Heart left ventricle (tissue), 13 donors: ENCODE measurements at regions not wholly inside any gene's neighbourhood (a gene's known extent, or its start where the extent isn't known, plus 50 kb on each side); places are given as distances from the start of the nearest gene placed in this dataset.

ENCODE experiments used
- CTCF ChIP-seq, 12 donors: fragments of 200-600 bp; sonication (generic) in 4 of 12; IDR thresholded peaks; one replicate each; pipeline versions ENCODE4 v1.5.0 to v1.8.0; 2018 to 2022; ENCODE audit warnings: antibody characterized with exemption in 12 of 12, mild to moderate bottlenecking in 5 of 12
- POLR2A ChIP-seq, 2 donors: fragments of 450-650 bp; IDR thresholded peaks; one replicate each; pipeline ENCODE4 v1.6.1; 2017; ENCODE audit warnings: antibody characterized with exemption in 2 of 2, mild to moderate bottlenecking in 2 of 2, moderate library complexity in 2 of 2
- donor health status: ischemic (EF 13 %, LVEDD 7.1; RV severe dilation, severe dysfunction).
- donor health status: DM: no; HTN: yes; CAD: no.
- donor health status: DM: no; HTN: no; CAD: no.
- donor health status: ischemic (EF 25% LVEDD 6.9; RV normal size, moderate dysfunction).
- donor health status: ischemic (EF 25% LVEDD 5.7; RV mildly dilated, moderate dysfunction).
- donor health status: ischemic (EF 35%, LVEDD 5.7; RV mildly dilated, moderate dysfunction).
- donor health status: nonischemic (EF 11% LVEDD 7.7; RV severe dilation, severe dysfunction).
- donor health status: DM: yes; HTN: yes; CAD: no.
- donor health status: PGD.
- donor health status: ischemic (EF 29% LVEDD 5.4; RV normal size, mild dysfunction).
- donor health status: nonischemic (EF 23%, LVEDD 6.1; RV moderate dilation, normal function).

GRCh38 chr2:16881122-16881521 is 215.5 kb upstream of the CYRIA start:
- TF ChIP-seq CTCF (IDR thresholded peaks at IDR 0.05): no peak
- no peak for TF ChIP-seq POLR2A (IDR thresholded peaks at IDR 0.05)
